ENCODE measurements at regions not wholly inside any gene's neighbourhood (a gene's known extent, or its start where the extent isn't known, plus 50 kb on each side); places are given as distances from the start of the nearest gene placed in this dataset.

- DNase-seq, result no peak
Measured at GRCh38 chr4:145230726-145231125, 50.3 kb upstream of the OTUD4 start.
